ENCODE measurements at regions not wholly inside any gene's neighbourhood (a gene's known extent, or its start where the extent isn't known, plus 50 kb on each side); places are given as distances from the start of the nearest gene placed in this dataset.
A peak's percentile ranks its signal among the peaks of the same experiment; 100 is the strongest.

- no peak for DNase-seq
Measured at GRCh38 chr16:49021136-49021535, 260.5 kb downstream of the CBLN1 start.

- DNase-seq, result no peak
Measured at GRCh38 chr16:49020436-49020835, 261.2 kb downstream of the CBLN1 start.

GRCh38 chr16:49019831-49020230, 261.8 kb downstream of the CBLN1 start:
- DNase-seq, result no peak

- DNase-seq, result no peak
Measured at GRCh38 chr16:49019081-49019633, 262.5 kb downstream of the CBLN1 start.

GRCh38 chr16:49018259-49018931, 263.2 kb downstream of the CBLN1 start:
- DNase-seq, result no peak

- no peak for DNase-seq
Measured at GRCh38 chr16:49017501-49017900, 264.1 kb downstream of the CBLN1 start.

GRCh38 chr16:49016461-49016860, 265.2 kb downstream of the CBLN1 start:
- DNase-seq, result no peak

GRCh38 chr16:49015225-49015592, 266.4 kb downstream of the CBLN1 start:
- DNase-seq, result no peak

- no peak for DNase-seq
Measured at GRCh38 chr16:49014277-49015224, 267.1 kb downstream of the CBLN1 start.

- DNase-seq, result no peak
Measured at GRCh38 chr16:49013727-49014080, 267.9 kb downstream of the CBLN1 start.

- DNase-seq, result no peak
Measured at GRCh38 chr16:49012961-49013726, 268.5 kb downstream of the CBLN1 start.

- DNase-seq, result no peak
Measured at GRCh38 chr16:49011901-49012300, 269.7 kb downstream of the CBLN1 start.

GRCh38 chr16:49010879-49011278, 270.8 kb downstream of the CBLN1 start:
- no peak for DNase-seq

- DNase-seq, result no peak
Measured at GRCh38 chr16:49010396-49010795, 271.2 kb downstream of the CBLN1 start.

GRCh38 chr16:49009204-49009603, 272.4 kb downstream of the CBLN1 start:
- DNase-seq, result no peak

- DNase-seq, result no peak
Measured at GRCh38 chr16:49003992-49004391, 277.6 kb downstream of the CBLN1 start.

GRCh38 chr16:49003022-49003421, 278.6 kb downstream of the CBLN1 start:
- peak; percentile 16 for DNase-seq

GRCh38 chr16:49000594-49000993, 281.0 kb downstream of the CBLN1 start:
- DNase-seq, result no peak

GRCh38 chr16:48999508-48999907, 282.1 kb downstream of the CBLN1 start:
- no peak for DNase-seq

GRCh38 chr16:48999044-48999443, 282.6 kb downstream of the CBLN1 start:
- DNase-seq, result no peak

GRCh38 chr16:48997946-48998345, 283.7 kb downstream of the CBLN1 start:
- DNase-seq, result no peak

- DNase-seq, result no peak
Measured at GRCh38 chr16:48997081-48997615, 284.5 kb downstream of the CBLN1 start.

GRCh38 chr16:48978501-48978900, 303.1 kb downstream of the CBLN1 start:
- no peak for DNase-seq

Data from NCI-H187 treated with DMSO at 0.1 percent for 48 hours (cell line).